ENCODE measurements at regions not wholly inside any gene's neighbourhood (a gene's known extent, or its start where the extent isn't known, plus 50 kb on each side); places are given as distances from the start of the nearest gene placed in this dataset.

DNA sequence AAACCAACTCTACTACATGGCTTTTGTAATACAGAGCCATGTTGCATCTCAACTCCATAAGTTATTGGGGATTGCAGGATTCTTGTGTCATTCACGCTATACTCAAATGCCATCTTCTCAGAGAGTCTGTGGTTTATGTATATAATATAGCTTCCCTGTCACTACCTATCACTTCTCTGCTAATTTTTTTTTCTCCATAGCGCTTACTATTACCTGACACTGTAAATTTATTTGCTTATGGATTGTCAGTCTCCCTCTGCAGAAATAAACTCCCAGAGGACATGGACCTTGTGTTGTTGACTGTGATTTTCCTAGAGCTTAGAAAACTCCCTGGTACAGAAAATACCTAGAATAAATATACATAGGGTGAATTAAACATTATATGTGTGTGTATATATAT, 990.5 kb downstream of the TBL1XR1 start:
- Histone ChIP-seq H3K79me2 (ENCODE audit: insufficient read depth, low read length) (no peaks in the 10 kb centered on the region), H3K4me1 (ENCODE audit: insufficient read depth, low read length) (no peaks in the 10 kb centered on the region), H3K14ac (ENCODE audit: insufficient read depth, low read length) (no peak overlapping the region), H3K9ac (ENCODE audit: extremely low read depth, insufficient read length, low read length) (no peak overlapping the region), H4K20me1 (ENCODE audit: control insufficient read depth, insufficient read depth, insufficient read length) (no peaks in the 10 kb centered on the region), H3K18ac (ENCODE audit: insufficient read length, low read depth, low read length) (no peak overlapping the region), H2BK15ac (ENCODE audit: low read depth, low read length) (no peak overlapping the region), H4K5ac (ENCODE audit: insufficient read length, low read depth, low read length) (no peak overlapping the region), H3K27me3 (ENCODE audit: insufficient read depth, low read length) (no peaks in the 10 kb centered on the region), H3K23ac (ENCODE audit: insufficient read length, low read depth, low read length) (no peak overlapping the region), H2AK5ac (ENCODE audit: insufficient read length, low read length) (no peak overlapping the region), H2AFZ (ENCODE audit: low read length) (no peak overlapping the region), H4K91ac (ENCODE audit: insufficient read length, low read depth, low read length) (no peak overlapping the region), H3K4ac (ENCODE audit: low read depth, low read length) (no peak overlapping the region), H3K27ac (ENCODE audit: insufficient read length, low read depth, low read length) (no peak overlapping the region), H3K23me2 (ENCODE audit: insufficient read length, low read depth, low read length, poor library complexity, severe bottlenecking) (no peaks in the 10 kb centered on the region), H2BK5ac (ENCODE audit: insufficient read length, low read length) (no peak overlapping the region), H2BK120ac (ENCODE audit: low read depth, low read length, poor library complexity, severe bottlenecking) (no peak overlapping the region), H3K4me2 (ENCODE audit: insufficient read depth, insufficient read length, low read length) (no peak overlapping the region), H4K8ac (replicated peaks; ENCODE audit: insufficient read length, low read depth, low read length) (no peak overlapping the region), H3T11ph (ENCODE audit: low read length) (no peak overlapping the region), H2BK12ac (ENCODE audit: insufficient read length, low read depth, low read length) (no peak overlapping the region), H3K79me1 (ENCODE audit: insufficient read depth, low read depth, low read length, poor library complexity, severe bottlenecking) (no peaks in the 10 kb centered on the region), H3K56ac (ENCODE audit: insufficient read length, low read depth, low read length) (no peak overlapping the region), H3K9me3 (ENCODE audit: control insufficient read depth, low read depth, low read length) (no peaks in the 10 kb centered on the region), H2BK20ac (ENCODE audit: low read depth, low read length, poor library complexity, severe bottlenecking) (no peak overlapping the region)
- WGBS (ENCODE audit: extremely low coverage, insufficient read length, low lambda C conversion rate): no CpG with 5 or more reads among the region's 2 CpGs
- H3K27ac Mint-ChIP-seq: no peak overlapping the region
- H3K9me3 Mint-ChIP-seq: no peaks in the 10 kb centered on the region
- H3K4me1 Mint-ChIP-seq: peaks cover 2 to 3% of the 10 kb centered on the region in 2 experiments; a peak in 1 of 4 replicates
- H3K4me3 Mint-ChIP-seq: no peak overlapping the region
- DNase-seq: no peak
- no peaks in the 10 kb centered on the region for H3K36me3 Mint-ChIP-seq (ENCODE audit: insufficient read depth in 1 of 3, low read depth in 3 of 3)
- no peaks in the 10 kb centered on the region for H3K27me3 Mint-ChIP-seq (ENCODE audit: low read depth)
- TF ChIP-seq, protein P1, sequence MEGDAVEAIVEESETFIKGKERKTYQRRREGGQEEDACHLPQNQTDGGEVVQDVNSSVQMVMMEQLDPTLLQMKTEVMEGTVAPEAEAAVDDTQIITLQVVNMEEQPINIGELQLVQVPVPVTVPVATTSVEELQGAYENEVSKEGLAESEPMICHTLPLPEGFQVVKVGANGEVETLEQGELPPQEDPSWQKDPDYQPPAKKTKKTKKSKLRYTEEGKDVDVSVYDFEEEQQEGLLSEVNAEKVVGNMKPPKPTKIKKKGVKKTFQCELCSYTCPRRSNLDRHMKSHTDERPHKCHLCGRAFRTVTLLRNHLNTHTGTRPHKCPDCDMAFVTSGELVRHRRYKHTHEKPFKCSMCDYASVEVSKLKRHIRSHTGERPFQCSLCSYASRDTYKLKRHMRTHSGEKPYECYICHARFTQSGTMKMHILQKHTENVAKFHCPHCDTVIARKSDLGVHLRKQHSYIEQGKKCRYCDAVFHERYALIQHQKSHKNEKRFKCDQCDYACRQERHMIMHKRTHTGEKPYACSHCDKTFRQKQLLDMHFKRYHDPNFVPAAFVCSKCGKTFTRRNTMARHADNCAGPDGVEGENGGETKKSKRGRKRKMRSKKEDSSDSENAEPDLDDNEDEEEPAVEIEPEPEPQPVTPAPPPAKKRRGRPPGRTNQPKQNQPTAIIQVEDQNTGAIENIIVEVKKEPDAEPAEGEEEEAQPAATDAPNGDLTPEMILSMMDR (conservative IDR thresholded peaks at IDR 0.05): no peak

All from H9 (cell line).